A549 (cell line): ENCODE measurements at regions not wholly inside any gene's neighbourhood (a gene's known extent, or its start where the extent isn't known, plus 50 kb on each side); places are given as distances from the start of the nearest gene placed in this dataset.

Experiments used
- ATAC-seq, 2 experiments: fragments of 200-7000 bp in 1 of 2; fragments of >200 bp in 1 of 2; cut with Nextera tagmentation in 1 of 2; cut with Tn5 transposase in 1 of 2; 3 replicates each; pipeline versions ENCODE4 v1.8.0 to v1.9.1; 2018 to 2020; ENCODE audit warnings: mild to moderate bottlenecking in 1 of 2, moderate library complexity in 1 of 2
- CTCF ChIA-PET: fragments of 300-600 bp; sonication (Branson Sonifier 250); formaldehyde crosslinking; extraction: SDS; loops from one replicate; lab custom pipeline; 2021; ENCODE audit warnings: antibody characterized with exemption, inconsistent platforms; lab: Yijun Ruan, JAX
- POLR2A ChIA-PET: fragments of 350-600 bp; formaldehyde crosslinking; extraction: SDS; loops from one replicate; lab custom pipeline; 2021; ENCODE audit warnings: antibody characterized with exemption, inconsistent platforms; lab: Yijun Ruan, JAX
- DNase-seq, 2 experiments: peaks; one replicate each; pipeline versions ENCODE4 v3.0.0 to v3.0.0-alpha.2; 2011 to 2016; ENCODE audit warnings: low read depth in 1 of 2, low spot score in 1 of 2
- FAIRE-seq: peaks from 2 replicates; lab custom pipeline; 2011; peaks lifted over from hg19 to GRCh38; lab: Jason Lieb, UNC
- H3K27ac ChIP-seq, 2 experiments: fragments of >200 bp; sonication (Bioruptor Twin); formaldehyde crosslinking; 3 replicates each; pipeline ENCODE4 v1.5.1; 2016 to 2017
- H3K4me1 ChIP-seq: fragments of >200 bp; sonication (Bioruptor Twin); formaldehyde crosslinking; 3 replicates; pipeline ENCODE4 v1.6.1; 2016
- H3K4me2 ChIP-seq: fragments of >200 bp; sonication (Bioruptor Twin); formaldehyde crosslinking; 3 replicates; pipeline ENCODE4 v1.6.1; 2016
- H3K4me3 ChIP-seq: fragments of >200 bp; sonication (Bioruptor Twin); formaldehyde crosslinking; 3 replicates; pipeline ENCODE4 v1.5.1; 2016
- H3K9me3 ChIP-seq: fragments of >200 bp; sonication (Bioruptor Twin); formaldehyde crosslinking; 3 replicates; pipeline ENCODE4 v1.6.1; 2016
- ATOH8 ChIP-seq: fragments of 250-450 bp; sonication (Bioruptor Pico); IDR thresholded peaks from 2 replicates; pipeline ENCODE4 v1.5.0; 2020; ENCODE audit warnings: low read depth, mild to moderate bottlenecking, moderate library complexity
- CHD2 ChIP-seq: fragments of 150-350 bp; IDR thresholded peaks from 2 replicates; pipeline ENCODE4 v1.6.1; 2014; ENCODE audit warnings: low read length; ENCODE audit not compliant: partially characterized antibody
- CHD4 ChIP-seq: fragments of 200-600 bp; sonication (generic); IDR thresholded peaks from 2 replicates; pipeline ENCODE4 v1.6.1; 2016; ENCODE audit warnings: antibody characterized with exemption, mild to moderate bottlenecking, borderline replicate concordance
- CTCF ChIP-seq: fragments of >200 bp; sonication (Bioruptor Twin); formaldehyde crosslinking; IDR thresholded peaks from 3 replicates; pipeline ENCODE4 v1.5.1; 2016
- ESRRA ChIP-seq: fragments of 150-350 bp; IDR thresholded peaks from 2 replicates; pipeline ENCODE4 v1.6.1; 2014; ENCODE audit warnings: mild to moderate bottlenecking, low read length, borderline replicate concordance
- FOXS1 ChIP-seq: fragments of 250-450 bp; sonication (Bioruptor Pico); IDR thresholded peaks from 2 replicates; pipeline ENCODE4 v1.5.0; 2020; ENCODE audit warnings: mild to moderate bottlenecking, moderate library complexity
- HES2 ChIP-seq: fragments of >200 bp; sonication (Bioruptor Twin); formaldehyde crosslinking; IDR thresholded peaks from 2 replicates; pipeline ENCODE4 v1.6.1; 2016
- HOXB5 ChIP-seq: fragments of 250-450 bp; sonication (Bioruptor Pico); IDR thresholded peaks from 2 replicates; pipeline ENCODE4 v1.5.0; 2020; ENCODE audit warnings: mild to moderate bottlenecking, moderate library complexity
- JUN ChIP-seq, 2 experiments: fragments of >200 bp; sonication (Bioruptor Twin); formaldehyde crosslinking; IDR thresholded peaks; 2 replicates in 1 of 2; 3 replicates in 1 of 2; pipeline ENCODE4 v1.6.1; 2016 to 2017
- JUNB ChIP-seq: fragments of >200 bp; sonication (Bioruptor Twin); formaldehyde crosslinking; IDR thresholded peaks from 2 replicates; pipeline ENCODE4 v1.6.1; 2016
- KDM1A ChIP-seq: fragments of 200-600 bp; sonication (generic); IDR thresholded peaks from 2 replicates; pipeline ENCODE4 v1.6.1; 2016; ENCODE audit warnings: low read depth, mild to moderate bottlenecking
- MAFK ChIP-seq: fragments of 450-650 bp; IDR thresholded peaks from 2 replicates; pipeline ENCODE4 v1.6.1; 2014; ENCODE audit not compliant: partially characterized antibody
- NFE2L2 ChIP-seq: fragments of 150-350 bp; conservative IDR thresholded peaks from 2 replicates; pipeline ENCODE4 v1.6.1; 2014; ENCODE audit warnings: low read length
- NPAS2 ChIP-seq: fragments of 250-450 bp; sonication (Bioruptor Pico); IDR thresholded peaks from 2 replicates; pipeline ENCODE4 v1.8.0; 2022; ENCODE audit warnings: mild to moderate bottlenecking, moderate library complexity, borderline replicate concordance
- NR3C1 ChIP-seq: fragments of >200 bp; sonication (Bioruptor Twin); formaldehyde crosslinking; IDR thresholded peaks from 3 replicates; pipeline ENCODE4 v1.6.1; 2017
- PHF8 ChIP-seq: fragments of 200-600 bp; sonication (generic); IDR thresholded peaks from 2 replicates; pipeline ENCODE4 v1.6.1; 2016; ENCODE audit warnings: low read depth, mild to moderate bottlenecking, antibody characterized with exemption, moderate library complexity, borderline replicate concordance
- RCOR1 ChIP-seq: fragments of 150-350 bp; IDR thresholded peaks from 2 replicates; pipeline ENCODE4 v1.6.1; 2014; ENCODE audit warnings: antibody characterized with exemption, low read length, low read depth
- SMC3 ChIP-seq: fragments of >200 bp; sonication (Bioruptor Twin); formaldehyde crosslinking; IDR thresholded peaks from 3 replicates; pipeline ENCODE4 v1.6.1; 2018; ENCODE audit warnings: inconsistent platforms
- SREBF2 ChIP-seq: fragments of 450-650 bp; IDR thresholded peaks from 2 replicates; pipeline ENCODE4 v1.6.1; 2014; ENCODE audit warnings: mild to moderate bottlenecking, moderate library complexity
- TFCP2L1 ChIP-seq: fragments of 250-450 bp; sonication (Bioruptor Pico); IDR thresholded peaks from 2 replicates; pipeline ENCODE4 v1.5.0; 2021; ENCODE audit warnings: mild to moderate bottlenecking
- ZFP36 ChIP-seq: fragments of 450-650 bp; IDR thresholded peaks from 2 replicates; pipeline ENCODE4 v1.6.1; 2014; ENCODE audit warnings: borderline replicate concordance; ENCODE audit not compliant: partially characterized antibody
- WGBS: methylation state at CpG from one replicate; pipeline ENCODE4 v1.1.6; 2017; ENCODE audit errors: missing lambda C conversion rate; 5-methylcytosine and 5-hydroxymethylcytosine counted together

- ATAC-seq, result no peak
- H3K4me2 ChIP-seq, result no peak overlapping the region
- TF ChIP-seq NR3C1, result no peak
- no peak for TF ChIP-seq SMC3
- no peak for TF ChIP-seq TFCP2L1 (CRISPR knock-in tag)
- no peak for TF ChIP-seq FOXS1 (CRISPR knock-in tag)
- TF ChIP-seq JUN (IDR thresholded peaks at IDR 0.05), result no peak
- no peak for TF ChIP-seq SREBF2
- TF ChIP-seq ZFP36, result no peak
- no peak for TF ChIP-seq HOXB5 (CRISPR knock-in tag)
- TF ChIP-seq PHF8, result no peak
- no peak for TF ChIP-seq KDM1A
- no peak for TF ChIP-seq NPAS2 (CRISPR knock-in tag)
- TF ChIP-seq CHD2, result no peak
- TF ChIP-seq JUNB, result no peak
- TF ChIP-seq ESRRA, result no peak
- TF ChIP-seq RCOR1, result no peak
- TF ChIP-seq ATOH8 (CRISPR knock-in tag), result no peak
- TF ChIP-seq, all 56 proteins: peak for 0
- Histone ChIP-seq H3K4me3 (no peak overlapping the region), H3K4me1 (no peaks in the 10 kb centered on the region), H3K27ac (no peak overlapping the region), H3K9me3 (no peaks in the 10 kb centered on the region)
- FAIRE-seq, result no peak
- CTCF ChIA-PET, result no interaction called here
- POLR2A ChIA-PET, result no interaction called here
- DNase-seq, result no peak
- 0% methylated on average over 2 of the region's 2 CpGs for WGBS
Measured at GRCh38 chr6:103687430-103687829, 1172.3 kb downstream of the HACE1 start.

GRCh38 chr6:103680116-103680515 is 1179.6 kb downstream of the HACE1 start:
- POLR2A ChIA-PET, result no interaction called here
- ATAC-seq (no peak), FAIRE-seq (no peak), DNase-seq (no peak)
- Histone ChIP-seq H3K4me1 (no peaks in the 10 kb centered on the region), H3K4me2 (no peak overlapping the region), H3K4me3 (no peak overlapping the region), H3K9me3 (no peaks in the 10 kb centered on the region), H3K27ac (no peak overlapping the region)
- CTCF ChIA-PET, result no interaction called here
- TF ChIP-seq FOXS1 (CRISPR knock-in tag), result no peak
- TF ChIP-seq SMC3, result no peak
- no peak for TF ChIP-seq NFE2L2
- TF ChIP-seq MAFK, result no peak
- TF ChIP-seq CTCF, result no peak
- 10% methylated on average over 1 of the region's 1 CpG for WGBS

GRCh38 chr6:103677290-103677689 is 1182.4 kb downstream of the HACE1 start:
- Histone ChIP-seq H3K4me2 (no peak overlapping the region), H3K27ac (no peak overlapping the region), H3K9me3 (no peaks in the 10 kb centered on the region), H3K4me3 (no peak overlapping the region), H3K4me1 (no peaks in the 10 kb centered on the region)
- DNase-seq, result no peak
- POLR2A ChIA-PET, result no interaction called here
- CTCF ChIA-PET, result no interaction called here
- no peak for ATAC-seq
- no peak for TF ChIP-seq HES2
- TF ChIP-seq JUN (IDR thresholded peaks at IDR 0.05), result no peak
- TF ChIP-seq CHD4, result no peak
- FAIRE-seq, result no peak
- WGBS, result 16% methylated on average over 6 of the region's 12 CpGs
